Keratinocyte (primary cell): ENCODE measurements at regions not wholly inside any gene's neighbourhood (a gene's known extent, or its start where the extent isn't known, plus 50 kb on each side); places are given as distances from the start of the nearest gene placed in this dataset.
"Not testable (repeated sequence)": the region's sequence is repeated elsewhere in the genome, so short reads cannot be mapped to it uniquely, and the experiment has no call there.

ENCODE experiments used
- EZH2 ChIP-seq: IDR thresholded peaks from one replicate; pipeline ENCODE4 v1.6.1; 2012; ENCODE audit warnings: inconsistent platforms, mild to moderate bottlenecking, low read length, moderate library complexity
- TF ChIP-seq, protein P1 (sequence below), 3 experiments: IDR thresholded peaks in 1 of 3; conservative IDR thresholded peaks in 1 of 3; optimal IDR thresholded peaks in 1 of 3; 2 replicates in 2 of 3; 3 replicates in 1 of 3; pipeline versions ENCODE3 to v1.5.1; 2011; ENCODE audit warnings: low read length in 3 of 3, mild to moderate bottlenecking in 3 of 3, moderate library complexity in 2 of 3, control low read depth in 1 of 3, inconsistent platforms in 1 of 3; ENCODE audit not compliant: insufficient read depth in 2 of 3; ENCODE audit errors: extremely low read depth in 1 of 3

DNA sequence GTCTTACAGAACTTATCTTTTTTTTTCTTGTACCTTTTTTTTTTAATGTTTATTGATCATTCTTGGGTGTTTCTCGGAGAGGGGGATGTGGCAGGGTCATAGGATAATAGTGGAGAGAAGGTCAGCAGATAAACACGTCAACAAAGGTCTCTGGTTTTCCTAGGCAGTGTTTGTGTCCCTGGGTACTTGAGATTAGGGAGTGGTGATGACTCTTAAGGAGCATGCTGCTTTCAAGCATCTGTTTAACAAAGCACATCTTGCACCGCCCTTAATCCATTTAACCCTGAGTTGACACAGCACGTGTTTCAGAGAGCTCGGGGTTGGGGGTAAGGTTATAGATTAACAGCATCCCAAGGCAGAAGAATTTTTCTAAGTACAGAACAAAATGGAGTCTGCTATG is 345.9 kb downstream of the TUBA3C start:
- TF ChIP-seq, protein P1, sequence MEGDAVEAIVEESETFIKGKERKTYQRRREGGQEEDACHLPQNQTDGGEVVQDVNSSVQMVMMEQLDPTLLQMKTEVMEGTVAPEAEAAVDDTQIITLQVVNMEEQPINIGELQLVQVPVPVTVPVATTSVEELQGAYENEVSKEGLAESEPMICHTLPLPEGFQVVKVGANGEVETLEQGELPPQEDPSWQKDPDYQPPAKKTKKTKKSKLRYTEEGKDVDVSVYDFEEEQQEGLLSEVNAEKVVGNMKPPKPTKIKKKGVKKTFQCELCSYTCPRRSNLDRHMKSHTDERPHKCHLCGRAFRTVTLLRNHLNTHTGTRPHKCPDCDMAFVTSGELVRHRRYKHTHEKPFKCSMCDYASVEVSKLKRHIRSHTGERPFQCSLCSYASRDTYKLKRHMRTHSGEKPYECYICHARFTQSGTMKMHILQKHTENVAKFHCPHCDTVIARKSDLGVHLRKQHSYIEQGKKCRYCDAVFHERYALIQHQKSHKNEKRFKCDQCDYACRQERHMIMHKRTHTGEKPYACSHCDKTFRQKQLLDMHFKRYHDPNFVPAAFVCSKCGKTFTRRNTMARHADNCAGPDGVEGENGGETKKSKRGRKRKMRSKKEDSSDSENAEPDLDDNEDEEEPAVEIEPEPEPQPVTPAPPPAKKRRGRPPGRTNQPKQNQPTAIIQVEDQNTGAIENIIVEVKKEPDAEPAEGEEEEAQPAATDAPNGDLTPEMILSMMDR (optimal IDR thresholded peaks at IDR 0.05 in 1 of 3, IDR thresholded peaks at IDR 0.05 in 1 of 3, conservative IDR thresholded peaks at IDR 0.05 in 1 of 3; ENCODE audit: extremely low read depth in 1 of 3, insufficient read depth in 2 of 3, low read length in 3 of 3) = not testable (repeated sequence)
- TF ChIP-seq EZH2 = not testable (repeated sequence)
